ENCODE measurements at regions not wholly inside any gene's neighbourhood (a gene's known extent, or its start where the extent isn't known, plus 50 kb on each side); places are given as distances from the start of the nearest gene placed in this dataset.

DNA sequence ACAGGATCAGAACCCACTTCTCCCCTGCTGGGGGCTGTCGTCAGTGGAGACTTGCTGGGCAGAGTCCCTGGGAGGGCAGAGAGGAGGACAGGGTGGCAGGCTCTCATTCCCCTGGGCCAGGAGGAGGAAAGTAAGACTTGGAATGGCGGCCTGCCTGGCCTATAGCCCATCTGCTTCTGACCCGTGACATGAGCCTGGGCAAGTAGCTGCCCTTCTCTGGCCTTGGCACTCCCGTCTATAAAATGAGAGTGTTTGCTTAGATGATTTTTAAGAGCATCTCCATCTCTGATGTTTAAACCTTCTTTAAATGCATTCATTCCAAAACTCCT, 173.0 kb downstream of the DDX1 start:
- DNase-seq (ENCODE audit: low spot score): peak; percentile 94

DNA sequence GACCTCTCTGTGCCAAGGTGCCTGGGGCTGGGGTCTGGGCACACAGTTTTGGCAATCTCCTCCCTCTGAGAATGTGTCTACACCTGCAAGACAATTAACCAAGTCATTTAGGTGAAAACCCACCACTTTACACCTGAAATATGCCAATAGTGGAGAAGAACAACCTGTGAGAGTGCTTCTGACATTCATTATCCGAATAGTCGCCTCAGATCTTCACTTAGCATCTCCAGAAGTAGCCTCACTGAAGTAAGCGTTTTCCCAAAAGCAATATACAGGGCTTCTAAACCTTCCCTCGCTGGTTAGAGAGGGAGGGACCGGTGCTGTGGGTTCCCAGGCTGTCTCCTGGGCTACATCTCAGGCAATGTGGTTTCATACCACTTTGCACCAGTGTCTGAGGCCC, 173.5 kb downstream of the DDX1 start:
- peak; percentile 95 for DNase-seq (ENCODE audit: low spot score)

DNA sequence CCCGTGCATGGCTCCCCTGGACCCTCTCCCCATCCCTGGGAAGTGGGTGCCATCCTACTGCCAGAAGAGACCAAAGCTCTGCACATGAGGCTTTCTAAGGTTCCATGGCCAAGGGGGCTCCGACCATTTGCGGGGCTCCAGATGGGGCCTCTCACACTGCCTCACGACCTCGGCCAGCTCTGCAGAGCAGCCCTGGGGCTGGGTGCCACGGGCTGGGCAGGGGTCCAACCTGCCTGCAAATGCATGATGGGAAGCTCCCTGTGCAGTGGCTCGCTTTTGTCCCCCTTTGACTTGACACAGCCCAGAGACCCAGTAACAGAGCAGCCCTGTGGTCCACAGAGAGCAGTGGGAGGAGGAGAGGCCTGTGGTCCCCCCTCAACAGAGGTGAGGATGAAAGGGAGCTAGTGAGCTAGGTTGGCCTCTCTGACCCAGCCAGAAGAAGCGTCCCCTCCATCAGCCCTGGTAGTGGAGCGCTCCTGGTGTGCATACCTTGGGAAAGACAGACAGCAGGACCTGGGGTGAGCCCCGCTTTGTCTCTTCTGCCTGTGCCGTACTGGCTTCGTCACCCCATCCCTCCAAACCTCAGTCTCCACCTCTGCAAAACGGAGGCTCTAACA, 174.1 kb downstream of the DDX1 start:
- DNase-seq (ENCODE audit: low spot score): no peak

DNA sequence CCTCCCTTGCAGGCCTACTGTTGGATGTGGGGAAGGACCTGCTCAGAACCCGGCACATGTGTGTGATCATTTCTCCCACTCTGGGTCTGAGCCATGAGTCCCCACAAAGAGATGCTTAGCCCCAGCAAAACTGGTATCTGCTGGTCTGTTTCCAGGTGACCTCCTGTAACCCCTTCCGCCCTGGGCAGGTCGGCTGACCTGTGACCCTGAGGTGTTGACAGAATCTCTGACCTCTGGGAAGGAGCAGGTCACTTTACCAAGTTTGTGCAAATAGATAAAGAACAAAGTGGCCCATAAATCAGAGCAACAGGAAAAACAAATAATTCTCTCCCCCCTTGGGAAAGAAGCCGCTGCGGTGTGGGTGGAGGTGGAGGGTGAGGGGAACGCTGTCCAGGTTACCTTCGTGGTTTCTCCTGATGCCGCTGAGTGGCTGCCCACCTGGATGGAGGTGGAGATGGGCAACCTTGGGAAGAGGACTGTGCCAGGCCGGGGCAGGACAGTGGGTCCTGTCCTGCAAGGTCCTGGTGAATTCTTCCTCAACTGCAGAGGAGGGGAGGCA, 174.0 kb upstream of the MYCN start:
- no peak for DNase-seq (ENCODE audit: low spot score)

DNA sequence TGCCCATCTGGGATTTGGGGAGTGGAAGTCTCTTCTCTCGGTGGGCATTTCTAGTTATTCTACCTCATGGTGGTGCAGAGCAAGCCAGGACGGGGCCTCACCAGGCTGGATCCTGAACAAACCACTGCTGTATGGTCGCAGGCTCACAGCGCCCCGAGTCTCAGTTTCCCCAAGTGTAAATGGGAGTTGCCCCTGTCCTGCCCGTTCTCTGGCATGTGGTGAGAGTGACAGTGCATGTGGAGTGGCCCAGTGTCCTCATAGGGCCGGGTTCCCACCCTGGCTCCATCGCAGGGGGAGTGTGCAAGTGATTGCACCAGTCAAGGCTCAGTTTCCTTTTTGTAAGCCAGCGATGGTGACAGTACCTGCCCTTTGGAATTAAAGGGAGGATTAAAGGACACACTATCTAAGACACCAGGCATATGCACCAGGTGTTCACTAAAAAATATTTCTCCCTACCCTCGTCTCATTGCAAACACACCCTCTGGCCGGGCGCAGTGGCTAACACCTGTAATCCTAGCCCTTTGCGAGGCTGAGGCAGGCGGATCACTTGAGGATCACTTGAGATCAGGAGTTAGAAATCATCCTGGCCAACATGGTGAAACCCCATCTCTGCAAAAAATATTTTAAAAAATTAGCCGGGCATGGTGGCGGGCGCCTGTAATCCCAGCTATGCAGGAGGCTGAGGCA, 173.3 kb upstream of the MYCN start:
- DNase-seq (ENCODE audit: low spot score): peak; percentile 94

DNA sequence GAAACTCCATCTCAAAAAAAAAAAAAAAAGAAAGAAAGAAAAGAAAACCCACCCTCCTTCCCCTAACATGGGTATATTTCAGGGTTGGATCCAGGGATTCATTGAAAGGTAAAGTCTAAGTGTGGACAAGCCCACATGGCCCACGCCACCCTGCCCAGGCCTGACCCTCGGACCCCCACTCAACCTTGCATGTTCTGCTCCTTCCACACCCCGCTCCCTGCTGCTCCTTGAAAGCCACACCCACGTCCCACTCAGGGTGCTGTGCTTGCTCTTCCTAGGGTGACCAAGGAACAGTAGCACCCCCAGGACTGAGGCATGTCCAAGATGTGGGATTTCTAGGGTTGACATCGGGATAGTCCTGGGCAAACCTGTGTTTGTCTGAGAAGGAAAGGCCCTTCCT, 172.7 kb upstream of the MYCN start:
- no peak for DNase-seq (ENCODE audit: low spot score)

DNA sequence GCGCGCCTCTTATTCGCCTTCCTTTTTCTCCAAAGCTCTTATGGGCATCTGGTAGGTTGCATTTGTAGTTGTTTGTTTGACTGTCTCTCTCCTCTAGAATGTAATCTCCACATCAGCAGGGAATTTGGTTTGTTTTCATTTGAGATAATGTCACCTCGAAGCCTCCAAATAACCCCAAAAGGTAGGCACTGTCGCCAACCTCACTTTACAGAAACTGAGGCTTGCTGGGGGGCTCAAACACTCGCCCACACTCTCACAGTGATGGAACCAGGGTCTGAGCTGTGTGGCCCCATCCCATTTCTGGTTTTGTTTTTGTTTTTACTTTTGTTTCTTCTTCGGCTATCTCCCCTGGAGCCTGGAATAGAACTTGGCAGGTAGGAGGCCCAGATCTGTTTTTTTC, 172.2 kb upstream of the MYCN start:
- peak; percentile 94 for DNase-seq (ENCODE audit: low spot score)

DNA sequence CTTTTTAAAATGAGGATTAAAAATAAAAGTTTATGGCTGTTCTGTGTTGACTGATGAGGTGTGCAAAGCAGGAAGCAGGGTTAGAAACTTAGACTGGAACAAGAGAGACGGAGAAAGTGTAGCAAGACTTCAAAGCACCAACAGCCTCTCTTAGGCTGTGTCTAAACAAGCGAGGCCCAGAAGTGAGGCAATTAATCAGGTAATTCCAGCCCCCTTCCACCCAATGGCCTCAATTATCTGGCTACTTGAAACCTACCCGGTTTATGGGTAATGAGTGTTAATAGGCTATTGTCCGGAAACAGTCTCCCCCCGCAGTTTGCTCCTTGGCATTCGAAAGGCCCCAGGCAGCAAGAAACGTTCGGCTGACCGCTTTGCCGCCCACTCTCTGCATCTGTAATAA, 171.7 kb upstream of the MYCN start:
- DNase-seq (ENCODE audit: low spot score): peak; percentile 94

DNA sequence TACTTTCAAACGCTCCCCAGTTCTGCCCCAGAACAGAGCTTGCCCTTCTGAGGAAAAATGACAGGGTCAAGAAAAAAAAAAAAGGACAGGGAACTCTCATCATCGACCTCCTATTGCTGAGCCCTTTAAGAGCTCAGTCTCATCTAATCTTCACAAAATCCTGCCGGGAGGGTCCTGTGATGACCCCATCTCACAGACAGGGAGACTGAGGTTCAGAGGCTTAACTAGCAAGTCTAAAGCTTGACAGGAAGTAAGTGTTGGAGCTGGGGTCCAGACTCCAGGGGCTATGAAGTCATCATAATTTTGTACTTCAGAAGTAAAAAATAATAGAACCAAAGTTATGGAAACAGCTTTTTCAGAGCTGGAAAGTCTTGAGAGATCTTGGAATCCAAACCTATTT, 171.1 kb upstream of the MYCN start:
- DNase-seq (ENCODE audit: low spot score): no peak

DNA sequence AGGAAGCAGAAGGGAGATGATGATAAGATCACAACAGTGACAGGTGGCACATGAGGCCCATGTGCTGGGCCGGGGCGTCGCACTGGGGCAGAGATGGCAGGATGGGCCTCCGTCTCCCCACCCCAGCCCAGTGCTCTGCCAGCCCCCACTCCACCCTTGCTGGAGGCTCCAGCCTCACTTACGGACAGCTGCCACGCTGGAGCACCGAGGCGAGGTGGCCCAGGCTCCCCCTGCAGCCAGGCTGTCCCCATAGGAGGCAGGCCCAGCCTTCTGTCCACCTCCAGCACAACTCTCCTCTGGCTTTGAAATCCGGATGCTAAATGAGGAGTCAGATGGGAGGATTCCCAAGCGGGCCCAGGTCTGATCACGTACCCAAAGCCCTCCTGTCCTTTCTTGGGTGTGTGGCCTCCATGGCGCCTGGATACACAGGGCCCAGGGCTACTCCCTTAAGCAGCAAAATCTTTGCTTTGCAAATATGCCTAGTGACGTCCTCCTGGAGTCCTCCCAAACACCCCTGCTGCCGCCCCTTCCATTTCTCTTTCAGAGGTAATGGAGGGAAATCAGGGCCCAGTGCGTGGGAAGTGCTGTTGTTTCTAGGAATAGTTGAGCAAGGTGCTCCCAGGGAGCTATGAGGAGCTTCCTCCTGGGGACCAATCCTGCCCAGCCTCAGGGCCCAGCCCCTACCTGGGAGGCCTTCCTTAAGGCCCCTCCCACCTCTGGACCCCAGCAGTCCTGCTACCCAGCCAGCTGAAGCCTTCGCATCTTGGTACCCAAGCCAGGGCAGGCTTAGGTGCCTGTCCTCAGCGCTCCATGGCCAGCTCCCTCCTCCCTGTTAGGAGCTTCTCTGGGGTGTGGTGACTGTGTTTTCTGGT, 170.4 kb upstream of the MYCN start:
- DNase-seq (ENCODE audit: low spot score): no peak

DNA sequence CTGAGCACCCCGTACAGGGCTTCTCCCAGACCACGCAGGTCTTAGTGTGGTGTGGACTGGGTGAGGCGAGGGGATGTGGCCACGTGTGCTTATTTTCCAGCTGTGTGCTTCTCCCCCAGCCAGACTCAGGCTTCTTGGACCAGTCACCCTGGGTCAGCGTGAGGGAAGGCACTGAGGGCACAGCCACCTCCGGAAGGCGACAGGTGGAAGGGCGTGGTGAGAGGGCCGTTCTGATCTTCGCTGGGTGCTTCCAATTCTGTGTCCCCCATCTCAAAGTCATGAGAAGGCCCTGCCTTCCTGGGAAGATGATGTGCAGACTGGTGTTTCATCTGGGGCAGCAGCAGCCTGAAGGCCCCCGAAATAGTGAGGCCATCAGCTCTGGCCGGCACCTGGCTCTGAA, 169.7 kb upstream of the MYCN start:
- DNase-seq (ENCODE audit: low spot score): no peak

DNA sequence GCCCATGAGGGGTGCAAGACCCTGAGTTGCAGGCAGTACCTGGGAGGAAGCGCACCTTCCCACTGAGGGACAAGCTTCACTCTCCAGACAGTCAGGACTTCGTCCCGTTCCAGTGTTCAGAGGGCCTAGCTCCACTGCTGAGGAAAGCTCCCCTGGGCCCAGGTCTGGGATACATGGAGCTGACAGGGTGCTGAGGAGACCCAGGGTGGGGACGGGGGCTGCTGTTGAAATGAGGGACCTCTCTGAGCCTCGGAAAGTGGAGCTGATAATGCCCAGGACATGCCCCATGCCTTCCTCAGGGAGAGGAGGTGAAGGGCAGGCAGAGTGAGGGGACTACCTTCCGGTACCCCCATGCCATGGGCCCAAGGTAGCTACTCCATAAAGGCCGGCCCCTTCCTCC, 169.2 kb upstream of the MYCN start:
- DNase-seq (ENCODE audit: low spot score): no peak

DNA sequence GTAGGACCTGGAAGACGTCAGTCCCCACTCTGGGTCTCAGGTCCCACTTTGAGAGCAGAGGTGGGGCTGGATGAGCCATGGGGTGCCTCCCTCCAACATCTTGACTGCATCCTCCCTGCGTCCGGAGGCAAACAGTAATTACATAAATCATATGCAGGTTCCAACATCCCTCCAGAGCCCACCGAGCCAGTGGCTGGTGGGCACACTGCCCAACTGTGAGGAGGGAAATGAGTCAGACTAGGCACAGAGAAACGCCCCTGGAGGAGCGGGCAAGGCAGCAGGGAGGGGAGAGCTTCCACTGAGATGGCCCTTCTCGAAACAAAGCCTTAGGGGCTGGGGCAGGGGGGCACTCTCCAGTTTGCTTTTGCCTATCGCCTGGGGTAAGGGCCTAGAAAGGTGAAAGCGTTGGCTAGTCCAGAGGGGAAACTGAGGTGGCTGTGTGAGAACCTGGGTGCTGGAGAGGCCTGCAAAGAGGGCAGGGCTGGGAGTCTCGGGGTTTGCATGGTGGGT, 168.2 kb upstream of the MYCN start:
- DNase-seq (ENCODE audit: low spot score): peak; percentile 95

DNA sequence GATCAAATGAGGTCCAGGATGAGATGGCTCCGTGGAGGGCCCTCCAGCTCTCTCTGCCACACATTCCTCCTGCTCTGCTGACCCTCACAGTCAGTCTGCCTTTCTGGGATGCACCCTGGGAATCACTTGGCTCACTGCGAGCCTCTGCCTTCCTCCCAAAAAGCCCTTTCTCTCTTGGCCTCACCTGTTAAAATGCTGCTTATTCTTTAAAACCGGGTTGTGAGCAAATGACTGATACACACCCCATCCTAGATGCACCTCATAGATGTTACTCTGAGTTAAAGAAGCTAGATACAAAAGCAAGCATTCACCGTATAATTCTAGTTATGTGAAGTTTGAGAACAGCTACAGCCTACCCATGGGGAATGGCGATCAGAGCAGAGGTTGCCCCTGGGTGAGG, 167.7 kb upstream of the MYCN start:
- peak; percentile 94 for DNase-seq (ENCODE audit: low spot score)

DNA sequence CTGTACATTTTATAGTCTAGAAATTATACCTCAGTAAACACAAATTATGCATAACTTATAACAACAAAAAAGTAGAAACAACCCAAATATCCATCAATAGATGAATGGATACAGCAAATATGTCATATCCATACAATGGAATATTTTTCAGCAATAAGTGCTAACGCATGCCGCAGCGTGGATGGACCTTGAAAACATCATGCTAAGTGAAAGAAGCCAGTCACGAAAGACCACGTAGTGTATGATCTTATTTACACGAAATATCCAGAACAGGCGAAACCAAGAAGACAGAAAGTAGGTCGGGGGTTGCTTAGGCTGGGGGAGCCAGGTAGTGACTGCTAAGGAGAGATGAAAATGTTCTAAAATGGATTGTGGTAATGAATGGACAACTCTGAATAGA, 167.1 kb upstream of the MYCN start:
- DNase-seq (ENCODE audit: low spot score): peak; percentile 95

DNA sequence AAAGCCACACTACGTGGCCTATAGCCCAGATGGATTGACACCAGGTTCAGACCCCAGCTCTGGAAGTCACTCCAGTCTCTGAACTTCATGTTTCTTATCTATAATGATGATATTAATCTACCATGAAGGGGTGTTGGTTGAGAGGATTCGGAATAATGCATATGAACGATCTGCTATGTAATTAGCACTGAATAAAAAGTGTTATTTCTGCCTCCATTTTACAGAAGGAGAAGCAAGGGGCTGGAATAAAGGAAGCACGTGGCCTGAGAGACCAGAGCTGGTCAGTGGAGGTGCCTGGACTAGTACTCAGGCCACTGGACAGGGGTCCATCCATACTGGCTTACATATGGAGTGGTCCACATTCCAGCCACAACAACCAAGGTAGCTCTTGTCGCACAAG, 166.5 kb upstream of the MYCN start:
- DNase-seq (ENCODE audit: low spot score): peak; percentile 94

DNA sequence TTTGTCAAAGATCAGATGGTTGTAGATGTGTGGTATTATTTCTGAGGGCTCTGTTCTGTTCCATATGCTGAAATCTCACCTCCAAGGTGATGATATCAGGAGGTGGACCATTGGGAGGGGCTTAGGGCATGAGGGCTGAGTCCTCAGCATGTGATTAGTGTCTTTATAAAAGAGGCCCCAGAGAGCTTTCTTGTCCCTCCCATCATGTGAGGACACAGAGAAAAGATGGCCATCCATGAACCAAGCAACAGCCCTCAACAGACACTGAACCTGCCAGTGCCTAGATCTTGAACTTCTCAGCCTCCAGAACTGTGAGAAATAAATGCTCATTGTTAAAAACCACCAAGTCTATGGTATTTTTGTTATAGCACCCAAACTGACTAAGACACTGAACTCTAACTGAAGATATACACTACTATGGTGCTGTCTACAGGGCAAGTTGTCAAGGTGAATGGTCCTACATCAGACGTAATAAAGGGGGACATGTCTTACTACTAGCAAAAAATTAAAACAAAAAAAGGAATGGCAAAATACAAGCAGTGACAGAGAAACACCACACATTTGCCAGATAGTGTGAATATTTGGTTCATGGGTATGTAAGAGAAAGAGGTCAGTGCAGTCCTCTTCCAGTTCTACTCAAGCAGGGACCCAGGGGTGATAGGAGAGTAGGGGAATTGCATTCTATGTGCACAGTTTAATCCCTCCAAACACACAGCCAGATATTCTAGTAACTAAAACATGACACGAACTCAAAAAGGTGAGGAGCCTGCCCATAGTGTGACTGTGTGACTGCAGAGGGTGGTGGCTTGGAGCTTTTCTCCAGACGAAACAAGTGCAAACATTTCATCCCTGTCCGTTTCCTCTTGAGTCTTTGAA, 164.4 kb upstream of the MYCN start:
- peak; percentile 93 for DNase-seq (ENCODE audit: low spot score)

DNA sequence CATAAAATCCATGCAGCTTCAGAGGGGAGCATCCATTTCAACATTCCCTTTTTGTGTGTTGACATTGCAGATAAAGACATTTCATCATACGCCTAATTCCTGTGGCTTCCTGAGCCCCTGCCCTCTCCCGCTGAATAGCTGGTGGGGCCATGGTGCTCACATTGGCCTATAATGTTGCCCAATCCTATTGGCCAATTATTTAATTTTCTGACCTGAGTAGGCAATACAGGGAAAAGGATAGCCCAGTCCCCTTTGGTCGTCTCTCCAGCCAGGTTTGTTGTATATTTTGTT, 163.8 kb upstream of the MYCN start:
- DNase-seq (ENCODE audit: low spot score): peak; percentile 94

DNA sequence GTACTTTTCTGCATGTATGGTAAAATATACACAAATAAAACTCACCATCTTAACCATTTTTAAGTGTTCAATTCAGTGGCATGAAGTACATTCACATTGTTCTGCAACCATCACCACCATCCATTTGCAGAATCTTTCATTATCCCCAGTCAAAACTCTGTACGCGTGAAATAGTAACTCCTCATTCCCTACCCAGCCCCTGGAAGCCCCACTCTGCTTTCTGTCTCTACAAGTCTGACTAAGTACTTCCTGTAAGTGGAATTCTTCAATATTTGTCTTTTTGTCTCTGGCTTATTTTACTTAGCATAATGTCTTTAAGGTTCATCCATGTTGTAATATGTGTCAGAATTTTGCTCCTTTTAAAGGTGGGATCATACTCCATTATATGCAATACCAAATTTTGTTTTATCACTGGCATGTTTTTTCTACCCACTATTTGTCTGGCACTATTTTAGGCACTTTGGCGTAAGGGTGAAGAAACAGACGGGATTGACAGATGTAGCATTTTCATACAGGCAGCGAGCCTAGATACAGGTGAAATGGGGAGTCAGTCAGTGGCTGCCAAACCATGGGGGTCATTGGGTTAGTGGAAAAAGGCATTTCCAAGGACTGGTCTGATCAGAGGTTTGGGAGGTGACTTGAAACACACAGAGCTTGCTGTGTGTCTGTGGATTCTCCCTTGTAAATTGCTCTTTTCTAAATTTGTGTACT, 163.2 kb upstream of the MYCN start:
- peak; percentile 94 for DNase-seq (ENCODE audit: low spot score)

DNA sequence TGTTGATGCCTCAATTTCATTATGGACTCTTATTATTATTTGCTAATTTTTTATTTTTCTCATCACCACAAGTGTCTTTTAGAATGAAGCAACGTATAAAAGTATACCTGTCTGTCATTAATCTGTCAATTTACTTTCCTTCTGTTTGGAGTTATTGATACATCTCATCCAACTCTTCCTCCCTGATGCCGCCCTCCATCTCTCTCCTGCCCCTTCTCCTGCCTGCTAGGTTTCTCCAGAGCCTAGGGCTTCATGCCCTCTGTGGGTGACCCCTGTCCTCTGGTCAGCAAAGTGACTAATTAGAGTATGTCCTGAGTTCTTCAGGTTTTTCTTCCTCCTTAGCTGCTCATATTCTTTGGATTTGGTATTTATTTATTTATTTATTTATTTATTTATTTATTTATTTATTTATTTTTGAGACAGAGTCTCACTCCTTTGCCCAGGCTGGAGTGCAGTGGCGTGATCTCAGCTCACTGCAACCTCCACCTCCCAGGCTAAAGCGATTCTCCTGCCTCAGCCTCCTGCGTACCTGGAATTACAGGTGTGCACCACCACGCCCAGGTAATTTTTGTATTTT, 162.5 kb upstream of the MYCN start:
- peak; percentile 95 for DNase-seq (ENCODE audit: low spot score)
